Glomerular endothelial cell (primary cell): ENCODE measurements at regions not wholly inside any gene's neighbourhood (a gene's known extent, or its start where the extent isn't known, plus 50 kb on each side); places are given as distances from the start of the nearest gene placed in this dataset.

Experiments used
- DNase-seq: peaks from one replicate; pipeline ENCODE4 v3.0.0-alpha.2; 2011; ENCODE audit warnings: low read depth, low spot score; ENCODE audit errors: extremely low read depth

GRCh38 chr2:120985174-120985996 lies 249.7 kb downstream of the GLI2 start:
- no peak for DNase-seq

- no peak for DNase-seq
These were observed 250.5 kb downstream of the GLI2 start for GRCh38 chr2:120985997-120986651.

- no peak for DNase-seq
These were observed 251.4 kb downstream of the GLI2 start for GRCh38 chr2:120986898-120987650.

- DNase-seq, result no peak
These were observed 252.5 kb downstream of the GLI2 start for GRCh38 chr2:120988051-120988699.

- no peak for DNase-seq
These were observed 253.2 kb downstream of the GLI2 start for GRCh38 chr2:120988700-120989511.

- no peak for DNase-seq
These were observed 254.1 kb downstream of the GLI2 start for GRCh38 chr2:120989512-120990441.

- DNase-seq, result no peak
These were observed 254.8 kb downstream of the GLI2 start for GRCh38 chr2:120990451-120990871.

DNA sequence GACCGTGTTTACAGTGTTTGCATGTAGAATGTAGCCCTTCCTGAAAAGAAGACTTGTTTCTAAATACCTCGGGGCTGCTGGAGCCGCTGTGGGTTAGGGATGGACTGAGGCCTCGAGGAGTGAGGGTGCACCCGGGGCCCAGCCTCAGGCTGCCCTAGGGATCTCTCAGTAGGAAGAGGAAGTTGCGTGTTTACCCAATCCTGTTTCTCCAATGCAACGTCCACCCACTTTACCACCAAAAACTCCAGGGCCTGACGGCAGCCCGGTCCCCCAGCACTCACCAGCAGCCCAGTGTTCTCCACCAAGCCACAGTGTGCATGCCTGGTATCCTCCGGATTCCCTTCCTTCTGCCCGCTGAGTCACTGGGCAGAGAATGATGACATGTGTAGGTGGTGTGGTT lies 255.8 kb downstream of the GLI2 start:
- DNase-seq, result no peak

- no peak for DNase-seq
These were observed 257.3 kb downstream of the GLI2 start for GRCh38 chr2:120992791-120993555.

DNA sequence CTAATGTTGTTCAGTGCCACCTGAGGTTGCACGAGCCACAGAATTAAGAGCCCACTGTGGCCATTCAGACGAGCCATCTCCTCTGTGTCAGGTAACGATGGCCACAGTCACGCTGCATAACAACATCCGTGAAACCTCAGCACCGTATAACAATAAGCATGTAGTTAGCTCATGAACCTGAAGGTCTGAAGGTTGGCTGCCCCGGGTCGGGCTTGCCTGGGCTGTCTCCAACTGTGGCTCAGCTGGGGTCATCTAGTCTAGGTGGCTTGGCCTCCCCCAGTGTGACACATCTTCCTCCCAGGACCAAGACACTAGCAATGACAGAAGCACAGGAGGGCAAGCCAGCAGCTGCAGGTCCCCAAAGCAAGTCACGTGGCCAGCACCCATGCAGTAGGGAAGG lies 258.0 kb downstream of the GLI2 start:
- DNase-seq, result no peak

DNA sequence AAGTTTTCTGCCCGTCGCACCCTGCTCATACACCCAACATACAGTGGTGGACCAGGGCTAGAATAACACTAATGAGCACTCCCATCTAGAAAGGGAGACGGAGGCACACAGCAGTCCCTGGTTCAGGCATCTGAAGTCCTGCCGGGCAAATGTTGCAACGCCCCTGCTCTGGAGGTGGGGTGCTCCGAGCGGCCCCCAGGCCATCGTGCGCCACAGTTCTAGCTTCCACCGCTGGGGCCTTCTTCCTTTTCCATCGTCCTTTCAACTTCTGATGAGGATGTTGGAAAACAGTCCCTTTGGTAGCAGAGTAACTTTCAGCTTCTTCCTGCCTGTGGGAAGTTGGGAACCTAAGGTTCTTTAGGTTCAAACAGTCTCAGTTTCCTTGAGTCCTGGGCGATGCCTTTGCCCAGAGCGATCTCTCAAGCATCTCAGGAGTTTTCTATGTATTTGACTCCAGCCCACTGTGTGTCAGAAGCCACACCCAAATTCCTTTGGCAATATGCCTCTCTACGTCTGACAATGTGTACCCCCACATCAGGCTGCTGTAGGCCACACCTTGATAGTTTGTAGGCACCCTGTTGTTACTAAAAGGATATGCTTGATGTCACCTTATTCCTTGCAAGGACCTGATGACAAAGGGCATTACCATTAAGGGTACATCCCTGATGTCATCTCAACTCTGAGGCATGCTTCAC lies 258.8 kb downstream of the GLI2 start:
- no peak for DNase-seq

DNA sequence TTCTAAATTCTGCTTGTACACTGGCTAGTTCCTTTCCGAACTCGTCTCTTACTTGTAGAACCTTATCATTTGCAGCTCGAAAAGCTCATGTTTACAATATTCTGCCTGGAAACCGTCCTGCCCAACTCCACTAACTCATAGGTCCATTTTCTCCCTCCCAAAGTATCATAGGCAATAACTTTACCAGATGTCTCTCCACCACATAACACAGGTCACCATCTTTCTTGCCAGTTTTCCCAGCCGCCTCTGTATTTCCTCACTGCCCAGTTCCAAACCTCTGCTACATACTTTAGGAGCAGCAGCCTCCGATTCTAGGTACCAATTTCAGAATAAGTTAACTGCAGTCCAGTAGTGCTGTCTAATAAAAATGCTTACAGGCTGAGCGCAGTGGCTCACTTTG lies 259.5 kb downstream of the GLI2 start:
- DNase-seq, result no peak

DNA sequence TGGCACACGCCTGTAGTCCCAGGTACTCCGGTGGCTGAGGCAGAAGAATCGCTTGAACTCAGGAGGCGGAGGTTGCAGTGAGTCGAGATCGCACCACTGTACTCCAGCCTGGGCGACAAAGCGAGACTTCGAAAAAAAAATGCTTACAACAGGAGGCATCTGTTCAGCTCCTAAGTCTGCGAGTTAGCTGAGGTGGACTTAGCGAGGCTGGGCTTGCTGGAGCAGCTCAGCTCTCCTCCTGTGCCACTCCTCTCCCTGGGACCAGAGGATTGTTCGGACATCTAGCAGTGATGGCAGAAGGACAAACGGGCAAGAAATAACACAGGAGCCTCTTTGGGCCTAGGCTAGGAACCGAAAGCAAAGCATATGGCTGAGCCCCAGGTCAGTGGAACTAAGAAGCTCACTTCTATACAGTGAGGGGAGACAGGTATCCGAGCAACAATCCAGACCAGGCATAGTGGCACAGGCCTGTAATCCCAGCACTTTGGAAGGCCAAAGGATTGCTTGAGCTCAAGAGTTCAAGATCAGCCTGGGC lies 260.1 kb downstream of the GLI2 start:
- DNase-seq, result no peak

GRCh38 chr2:120999377-121000097 lies 263.9 kb downstream of the GLI2 start:
- DNase-seq, result no peak

DNA sequence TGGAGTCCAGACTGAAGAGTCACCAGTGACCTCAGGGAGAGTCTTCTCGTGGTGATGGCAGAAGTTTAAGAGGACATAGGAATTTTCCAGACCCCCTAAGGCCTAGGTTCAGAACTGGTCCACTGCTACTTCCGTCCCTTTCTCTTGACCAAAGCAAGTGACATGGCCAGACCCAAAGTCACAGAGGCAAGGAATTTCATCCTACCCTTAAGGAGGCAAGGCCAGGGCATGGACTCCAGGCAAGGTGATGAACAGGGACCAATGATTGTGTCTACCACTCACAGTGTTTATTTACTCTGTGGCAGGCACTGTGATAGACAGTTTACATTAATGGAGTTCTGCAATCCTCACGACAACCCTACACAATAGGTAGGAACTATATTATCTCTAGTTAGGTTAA lies 265.1 kb downstream of the GLI2 start:
- no peak for DNase-seq

GRCh38 chr2:121001641-121002040 lies 266.0 kb downstream of the GLI2 start:
- no peak for DNase-seq

DNA sequence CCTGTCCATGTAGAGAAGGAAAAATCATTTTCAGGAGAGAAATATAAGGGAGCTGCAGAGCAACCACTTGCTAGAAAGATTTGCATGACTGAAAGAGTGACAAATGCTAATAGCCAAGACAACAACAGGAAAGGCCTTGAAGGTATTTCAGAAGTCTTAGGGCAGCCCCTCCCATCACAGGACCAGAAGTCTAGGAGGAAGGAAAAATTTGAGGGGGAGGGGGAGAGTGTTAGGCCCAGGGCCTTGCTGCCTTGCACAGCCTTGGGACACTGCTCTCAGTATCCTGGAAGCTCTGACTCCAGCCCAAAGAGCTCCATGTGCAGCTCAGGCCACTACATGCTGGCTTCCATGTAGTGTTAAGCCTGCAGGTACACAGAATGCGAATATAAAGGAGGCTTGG lies 266.9 kb downstream of the GLI2 start:
- no peak for DNase-seq
